Fibroblast of lung (primary cell): ENCODE measurements at regions not wholly inside any gene's neighbourhood (a gene's known extent, or its start where the extent isn't known, plus 50 kb on each side); places are given as distances from the start of the nearest gene placed in this dataset.

Experiments
- CTCF ChIP-seq, 2 donors: IDR thresholded peaks in 1 of 2; conservative IDR thresholded peaks in 1 of 2; 1 replicate in 1 of 2; 2 replicates in 1 of 2; pipeline ENCODE4 v1.5.1; 2011 to 2012; ENCODE audit warnings: low read length in 2 of 2, control low read depth in 1 of 2, inconsistent platforms in 1 of 2, low read depth in 1 of 2, mild to moderate bottlenecking in 1 of 2
- EZH2 ChIP-seq: IDR thresholded peaks from 2 replicates; pipeline ENCODE4 v1.5.1; 2012; ENCODE audit warnings: low read length, control low read depth, mild to moderate bottlenecking; ENCODE audit errors: missing control alignments

DNA sequence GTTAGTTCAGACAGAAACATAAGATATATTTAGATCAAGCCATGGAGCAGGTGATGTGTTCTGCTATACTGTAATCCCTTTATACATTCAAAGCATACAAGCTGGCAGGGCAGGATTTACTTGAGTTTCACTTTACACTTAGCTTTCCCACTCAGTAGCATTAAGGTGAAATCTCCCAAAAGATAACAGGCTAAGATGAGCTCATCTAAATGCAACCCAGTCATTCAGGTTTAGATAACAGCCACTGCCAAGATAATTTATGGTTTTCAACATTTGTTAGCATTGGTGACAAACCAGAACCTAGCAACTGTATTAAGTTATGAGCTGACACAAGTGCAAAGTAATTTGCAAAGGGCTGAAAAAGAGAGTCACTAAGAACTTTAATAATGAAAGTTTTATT, 925.1 kb upstream of the ATXN7L3B start:
- no peak for TF ChIP-seq CTCF (conservative IDR thresholded peaks at IDR 0.05 in 1 of 2, IDR thresholded peaks at IDR 0.05 in 1 of 2; ENCODE audit: low read depth in 1 of 2, low read length in 2 of 2)
- no peak for TF ChIP-seq EZH2
